Adrenal gland (tissue), 9 donors: ENCODE measurements at regions not wholly inside any gene's neighbourhood (a gene's known extent, or its start where the extent isn't known, plus 50 kb on each side); places are given as distances from the start of the nearest gene placed in this dataset.

Experiments used
- DNase-seq, 7 donors: peaks; one replicate each; pipeline ENCODE4 v3.0.0-alpha.2; 2019 to 2020
- H3K27ac ChIP-seq, 5 donors: fragments of 200-600 bp; sonication (generic) in 4 of 5; 1 replicate in 3 of 5; 2 replicates in 2 of 5; pipeline versions ENCODE4 v1.5.1 to v1.8.0; 2016 to 2020; ENCODE audit warnings: mild to moderate bottlenecking in 1 of 5
- H3K27me3 ChIP-seq: fragments of 200-600 bp; 2 replicates; pipeline ENCODE4 v1.8.0; 2021
- H3K36me3 ChIP-seq, 2 donors: fragments of 200-600 bp; replicated peaks in 1 of 2; 1 replicate in 1 of 2; 2 replicates in 1 of 2; pipeline versions ENCODE4 v1.5.1 to v1.8.0; 2018 to 2022
- H3K4me1 ChIP-seq, 2 donors: fragments of 200-600 bp; replicated peaks in 1 of 2; 1 replicate in 1 of 2; 2 replicates in 1 of 2; pipeline versions ENCODE4 v1.5.1 to v1.8.0; 2018 to 2021
- H3K4me3 ChIP-seq, 4 donors: fragments of 200-600 bp; sonication (generic) in 3 of 4; one replicate each; pipeline ENCODE4 v1.5.1; 2016 to 2018
- H3K9me3 ChIP-seq, 3 donors: fragments of 200-600 bp; sonication (generic) in 1 of 3; replicated peaks in 1 of 3; 1 replicate in 2 of 3; 2 replicates in 1 of 3; pipeline versions ENCODE4 v1.5.1 to v1.8.0; 2016 to 2021
- CTCF ChIP-seq, 6 experiments: fragments of 450-650 bp in 4 of 6; fragments of 200-600 bp in 2 of 6; sonication (generic) in 1 of 6; IDR thresholded peaks; 1 replicate in 5 of 6; 2 replicates in 1 of 6; pipeline versions ENCODE4 v1.5.1 to v1.8.0; 2016 to 2021; ENCODE audit warnings: antibody characterized with exemption in 6 of 6, mild to moderate bottlenecking in 2 of 6, moderate library complexity in 1 of 6
- POLR2A ChIP-seq, 2 donors: fragments of 450-650 bp; IDR thresholded peaks; one replicate each; pipeline ENCODE4 v1.6.1; 2017; ENCODE audit warnings: antibody characterized with exemption in 2 of 2, mild to moderate bottlenecking in 2 of 2, moderate library complexity in 1 of 2
- WGBS, 4 donors: extraction: QIAGEN DNeasy Blood & Tissue Kit in 2 of 4; methylation state at CpG; one replicate each; pipeline versions ENCODE4 v1.1.5 to v1.1.7; 2013 to 2017; 5-methylcytosine and 5-hydroxymethylcytosine counted together
- intact Hi-C, 2 donors: fragments of 100-400 bp; cut with DNase I; formaldehyde crosslinking; loops; one replicate each; pipeline versions ENCODE4 v1.14.1 to v1.15.0; 2022 to 2023
- donor health status: healthy with polysubstance abuse.
- donor health status: Bipolar disorder and iron deficiency.
- donor health status: DM: yes; HTN: yes; CAD: no.
- donor health status: DM: no; HTN: no; CAD: no.
- donor health status: DM: no; HTN: no; CAD: no.

- TF ChIP-seq CTCF (IDR thresholded peaks at IDR 0.05) (no peak), POLR2A (IDR thresholded peaks at IDR 0.05) (no peak)
- no peaks in the 10 kb centered on the region for H3K9me3 ChIP-seq
- no peak overlapping the region for H3K4me3 ChIP-seq
- intact Hi-C loops, result no loop called here
- H3K27ac ChIP-seq, result no peak overlapping the region
- no peak for DNase-seq
- WGBS, 4 donors, result 74 to 89% (median 82%) methylated on average over 1 of the region's 1 CpG
- no peaks in the 10 kb centered on the region for H3K36me3 ChIP-seq
- H3K4me1 ChIP-seq, result no peaks in the 10 kb centered on the region
- H3K27me3 ChIP-seq, result no peaks in the 10 kb centered on the region
Observed at GRCh38 chr5:30878746-30879145, 314.7 kb upstream of the CDH6 start.

DNA sequence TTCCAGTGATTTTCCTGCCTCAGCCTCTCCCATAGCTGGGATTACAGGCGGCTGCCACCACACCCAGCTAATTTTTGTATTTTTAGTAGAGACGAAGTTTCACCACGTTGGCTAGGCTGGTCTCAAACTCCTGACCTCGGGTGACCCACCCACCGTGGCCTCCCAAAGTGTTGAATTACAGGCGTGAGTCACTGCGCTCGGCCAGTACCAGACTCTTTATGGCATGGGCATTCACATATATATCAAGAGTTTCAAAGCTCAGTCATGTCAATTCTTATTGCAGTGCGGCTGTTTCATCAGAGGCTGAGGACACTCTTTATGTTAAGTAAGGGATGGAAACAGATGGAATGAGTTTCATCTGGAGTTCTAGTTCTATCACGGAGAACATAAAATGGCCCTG lies 315.2 kb upstream of the CDH6 start:
- H3K36me3 ChIP-seq, result no peaks in the 10 kb centered on the region
- no peak for DNase-seq
- no peak overlapping the region for H3K4me3 ChIP-seq
- intact Hi-C loops, result no loop called here
- no peaks in the 10 kb centered on the region for H3K27me3 ChIP-seq
- no peaks in the 10 kb centered on the region for H3K4me1 ChIP-seq
- no peak for TF ChIP-seq CTCF (IDR thresholded peaks at IDR 0.05)
- no peak for TF ChIP-seq POLR2A (IDR thresholded peaks at IDR 0.05)
- WGBS, 4 donors, result 71 to 83% (median 77%) methylated on average over 4 to 10 of the region's 10 CpGs
- no peak overlapping the region for H3K27ac ChIP-seq
- H3K9me3 ChIP-seq, result no peaks in the 10 kb centered on the region

DNA sequence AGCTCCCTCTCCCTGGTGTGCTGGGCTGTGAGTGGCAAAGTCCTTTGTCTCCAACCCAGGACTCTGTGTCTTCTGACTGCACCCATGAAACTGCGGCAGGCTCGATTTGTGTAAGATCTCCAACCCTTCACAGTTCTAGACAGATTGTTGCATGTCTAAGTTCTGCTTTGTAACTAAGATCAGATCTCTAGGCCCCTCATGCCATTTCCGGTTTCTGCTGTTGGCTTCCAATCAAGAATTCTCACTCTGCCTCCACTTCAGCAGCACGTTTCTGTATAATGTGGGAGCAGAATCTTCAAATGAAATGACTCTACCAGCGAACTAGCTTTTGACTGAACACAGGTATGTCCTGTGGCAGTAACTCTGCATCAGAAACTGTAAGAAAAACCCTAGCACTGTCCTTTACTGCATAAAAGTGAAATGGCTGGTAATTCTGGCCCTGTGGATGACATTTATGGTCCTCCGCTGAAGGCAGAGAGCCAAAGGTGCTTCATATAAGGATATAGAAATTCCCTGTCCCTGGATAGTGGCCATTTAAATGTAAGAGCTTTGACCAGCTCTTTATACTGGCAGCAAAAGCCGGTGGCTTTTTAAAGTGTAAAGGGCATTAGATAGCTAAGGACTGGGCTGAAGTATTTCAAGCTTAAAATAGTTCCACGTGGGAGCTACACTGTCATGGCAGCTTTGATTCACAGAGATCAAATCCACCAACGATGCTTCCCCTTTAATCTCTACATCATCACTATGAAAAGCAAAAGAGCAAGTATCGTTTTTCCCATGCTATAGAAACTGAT lies 319.0 kb upstream of the CDH6 start:
- DNase-seq, result no peak
- Histone ChIP-seq H3K36me3 (no peaks in the 10 kb centered on the region), H3K27ac (no peak overlapping the region), H3K27me3 (no peaks in the 10 kb centered on the region), H3K9me3 (no peaks in the 10 kb centered on the region), H3K4me1 (no peaks in the 10 kb centered on the region), H3K4me3 (no peak overlapping the region)
- WGBS, 4 donors, result 62 to 72% (median 64%) methylated on average over 10 of the region's 10 CpGs
- TF ChIP-seq POLR2A (IDR thresholded peaks at IDR 0.05) (no peak), CTCF (IDR thresholded peaks at IDR 0.05) (no peak)
- intact Hi-C loops, result no loop called here

- TF ChIP-seq POLR2A (IDR thresholded peaks at IDR 0.05) (no peak), CTCF (IDR thresholded peaks at IDR 0.05) (no peak)
- no peak overlapping the region for H3K27ac ChIP-seq
- 42 to 65% (median 61%) methylated on average over 3 of the region's 3 CpGs for WGBS, 4 donors
Observed at GRCh38 chr5:30871196-30871595, 322.3 kb upstream of the CDH6 start.

More at GRCh38 chr5:30871196-30871595, 322.3 kb upstream of the CDH6 start:
- no peaks in the 10 kb centered on the region for H3K9me3 ChIP-seq
- intact Hi-C loops, result no loop called here
- no peak overlapping the region for H3K4me3 ChIP-seq
- H3K4me1 ChIP-seq, result no peaks in the 10 kb centered on the region
- H3K36me3 ChIP-seq, result no peaks in the 10 kb centered on the region
- no peaks in the 10 kb centered on the region for H3K27me3 ChIP-seq
- DNase-seq, result no peak
